A673 (cell line): ENCODE measurements at regions not wholly inside any gene's neighbourhood (a gene's known extent, or its start where the extent isn't known, plus 50 kb on each side); places are given as distances from the start of the nearest gene placed in this dataset.
"Not testable (repeated sequence)": the region's sequence is repeated elsewhere in the genome, so short reads cannot be mapped to it uniquely, and the experiment has no call there.

Source experiments
- CTCF ChIP-seq: fragments of 300-800, 200-600 bp; sonication (generic); conservative IDR thresholded peaks from 2 replicates; pipeline ENCODE4 v1.5.1; 2017; ENCODE audit warnings: low read depth, mild to moderate bottlenecking, antibody characterized with exemption, low read length, moderate library complexity, mixed read lengths
- EZH2 ChIP-seq: fragments of 200-600 bp; sonication (generic); IDR thresholded peaks from 2 replicates; pipeline ENCODE4 v1.6.1; 2017; ENCODE audit warnings: borderline replicate concordance, low read depth, mild to moderate bottlenecking, mixed read lengths, antibody characterized with exemption, low read length; ENCODE audit not compliant: poor library complexity, severe bottlenecking

GRCh38 chr5:157938101-157938500, 79.2 kb upstream of the CLINT1 start:
- not testable (repeated sequence) for TF ChIP-seq EZH2, CTCF
